Adrenal gland (tissue), 5 donors: ENCODE measurements at regions not wholly inside any gene's neighbourhood (a gene's known extent, or its start where the extent isn't known, plus 50 kb on each side); places are given as distances from the start of the nearest gene placed in this dataset.

Source experiments
- CTCF ChIP-seq, 6 experiments: fragments of 450-650 bp in 4 of 6; fragments of 200-600 bp in 2 of 6; sonication (generic) in 1 of 6; IDR thresholded peaks; 1 replicate in 5 of 6; 2 replicates in 1 of 6; pipeline versions ENCODE4 v1.5.1 to v1.8.0; 2016 to 2021; ENCODE audit warnings: antibody characterized with exemption in 6 of 6, mild to moderate bottlenecking in 2 of 6, moderate library complexity in 1 of 6
- POLR2A ChIP-seq, 2 donors: fragments of 450-650 bp; IDR thresholded peaks; one replicate each; pipeline ENCODE4 v1.6.1; 2017; ENCODE audit warnings: antibody characterized with exemption in 2 of 2, mild to moderate bottlenecking in 2 of 2, moderate library complexity in 1 of 2
- donor health status: DM: no; HTN: no; CAD: no.

GRCh38 chr9:653421-653820, 188.1 kb upstream of the DMRT1 start:
- TF ChIP-seq POLR2A (IDR thresholded peaks at IDR 0.05) (no peak), CTCF (IDR thresholded peaks at IDR 0.05) (no peak)
